NCI-H2107 treated with DMSO at 0.1 percent for 48 hours (cell line): ENCODE measurements at regions not wholly inside any gene's neighbourhood (a gene's known extent, or its start where the extent isn't known, plus 50 kb on each side); places are given as distances from the start of the nearest gene placed in this dataset.

Experiments
- DNase-seq: peaks from one replicate; lab custom pipeline; 2025; ENCODE audit not compliant: unreplicated experiment; lab: John Stamatoyannopoulos, UW

GRCh38 chr20:21033817-21034216, 72.3 kb downstream of the LINC00237 start:
- no peak for DNase-seq

- no peak for DNase-seq
These were observed 74.5 kb downstream of the LINC00237 start for GRCh38 chr20:21031666-21032065.

- DNase-seq, result no peak
These were observed 76.8 kb downstream of the LINC00237 start for GRCh38 chr20:21029341-21029740.

- no peak for DNase-seq
These were observed 77.2 kb downstream of the LINC00237 start for GRCh38 chr20:21028921-21029320.

GRCh38 chr20:21028436-21028835, 77.7 kb downstream of the LINC00237 start:
- no peak for DNase-seq

- DNase-seq, result no peak
These were observed 78.6 kb downstream of the LINC00237 start for GRCh38 chr20:21027569-21027968.

- no peak for DNase-seq
These were observed 79.2 kb downstream of the LINC00237 start for GRCh38 chr20:21026951-21027350.

GRCh38 chr20:21024420-21024819, 81.7 kb downstream of the LINC00237 start:
- no peak for DNase-seq

- DNase-seq, result no peak
These were observed 83.2 kb downstream of the LINC00237 start for GRCh38 chr20:21022925-21023324.

GRCh38 chr20:21021472-21021790, 84.7 kb downstream of the LINC00237 start:
- DNase-seq, result no peak

- DNase-seq, result no peak
These were observed 85.3 kb downstream of the LINC00237 start for GRCh38 chr20:21020659-21021471.

- no peak for DNase-seq
These were observed 86.1 kb downstream of the LINC00237 start for GRCh38 chr20:21019814-21020658.

- DNase-seq, result no peak
These were observed 86.7 kb downstream of the LINC00237 start for GRCh38 chr20:21019468-21019813.

GRCh38 chr20:21018576-21018975, 87.6 kb downstream of the LINC00237 start:
- DNase-seq, result no peak

- no peak for DNase-seq
These were observed 88.6 kb downstream of the LINC00237 start for GRCh38 chr20:21017528-21018085.

GRCh38 chr20:21016751-21017150, 89.4 kb downstream of the LINC00237 start:
- DNase-seq, result no peak

- no peak for DNase-seq
These were observed 91.6 kb downstream of the LINC00237 start for GRCh38 chr20:21014528-21014927.

- no peak for DNase-seq
These were observed 97.2 kb downstream of the LINC00237 start for GRCh38 chr20:21008951-21009350.

- DNase-seq, result no peak
These were observed 99.5 kb downstream of the LINC00237 start for GRCh38 chr20:21006611-21007010.

- no peak for DNase-seq
These were observed 101.6 kb downstream of the LINC00237 start for GRCh38 chr20:21004386-21005076.

GRCh38 chr20:21003902-21004301, 102.3 kb downstream of the LINC00237 start:
- no peak for DNase-seq
